Activated CD8-positive, alpha-beta T cell treated with anti-CD3 and anti-CD28 coated beads for 36 hours (primary cell): ENCODE measurements at regions not wholly inside any gene's neighbourhood (a gene's known extent, or its start where the extent isn't known, plus 50 kb on each side); places are given as distances from the start of the nearest gene placed in this dataset.
"Not testable (repeated sequence)": the region's sequence is repeated elsewhere in the genome, so short reads cannot be mapped to it uniquely, and the experiment has no call there.

Experiments
- ATAC-seq: fragments of 200-7000 bp; cut with Tn5 transposase; one replicate; pipeline ENCODE4 v1.10.0; 2021; ENCODE audit warnings: mild to moderate bottlenecking, moderate library complexity
- CTCF ChIA-PET: fragments of 350-600 bp; sonication (Branson Sonifier 250); formaldehyde crosslinking; loops from one replicate; lab custom pipeline; 2021; ENCODE audit warnings: antibody characterized with exemption; lab: Charles Lee
- POLR2A ChIA-PET: fragments of 350-600 bp; sonication (Branson Sonifier 250); formaldehyde crosslinking; loops from one replicate; lab custom pipeline; 2021; ENCODE audit warnings: antibody characterized with exemption; lab: Charles Lee
- DNase-seq: peaks from one replicate; pipeline ENCODE4 v3.0.0-alpha.2; 2020
- H3K27ac Mint-ChIP-seq: one replicate; pipeline ENCODE4 v1.8.0; 2021; ENCODE audit warnings: mild to moderate bottlenecking, mixed read lengths
- H3K27me3 Mint-ChIP-seq: one replicate; pipeline ENCODE4 v1.8.0; 2021; ENCODE audit warnings: mixed read lengths
- H3K36me3 Mint-ChIP-seq: one replicate; pipeline ENCODE4 v1.8.0; 2021; ENCODE audit warnings: low read depth, mixed read lengths
- H3K4me1 Mint-ChIP-seq: one replicate; pipeline ENCODE4 v1.8.0; 2021; ENCODE audit warnings: low read depth, mixed read lengths
- H3K4me3 Mint-ChIP-seq: one replicate; pipeline ENCODE4 v1.8.0; 2021; ENCODE audit warnings: mild to moderate bottlenecking, moderate library complexity, mixed read lengths
- H3K9me3 Mint-ChIP-seq: one replicate; pipeline ENCODE4 v1.8.0; 2021; ENCODE audit warnings: mixed read lengths
- CTCF ChIP-seq: fragments of 200-600 bp; IDR thresholded peaks from one replicate; pipeline ENCODE4 v1.8.0; 2022; ENCODE audit warnings: antibody characterized with exemption, mild to moderate bottlenecking
- intact Hi-C: fragments of 100-400 bp; cut with micrococcal nuclease; formaldehyde crosslinking; loops from one replicate; pipeline ENCODE4 v1.10.0; 2022

GRCh38 chr5:125987677-125988255 lies 435.4 kb upstream of the GRAMD2B start:
- intact Hi-C loops = no loop called here
- H3K27me3 Mint-ChIP-seq = no peaks in the 10 kb centered on the region
- ChIA-PET CTCF (no interaction called here), POLR2A (no interaction called here)
- no peak for TF ChIP-seq CTCF
- no peaks in the 10 kb centered on the region for H3K4me1 Mint-ChIP-seq
- H3K36me3 Mint-ChIP-seq = no peaks in the 10 kb centered on the region
- no peak for DNase-seq
- H3K9me3 Mint-ChIP-seq = peaks cover 1% of the 10 kb centered on the region
- ATAC-seq = no peak
- H3K27ac Mint-ChIP-seq = no peak overlapping the region
- H3K4me3 Mint-ChIP-seq = no peak overlapping the region

- ChIA-PET CTCF (no interaction called here), POLR2A (no interaction called here)
- ATAC-seq (no peak), DNase-seq (no peak)
- no peak overlapping the region for H3K27ac Mint-ChIP-seq
- intact Hi-C loops = no loop called here
- no peaks in the 10 kb centered on the region for H3K4me1 Mint-ChIP-seq
- H3K4me3 Mint-ChIP-seq = no peak overlapping the region
- TF ChIP-seq CTCF = no peak
- H3K27me3 Mint-ChIP-seq = no peaks in the 10 kb centered on the region
- no peaks in the 10 kb centered on the region for H3K36me3 Mint-ChIP-seq
- peaks cover 3% of the 10 kb centered on the region for H3K9me3 Mint-ChIP-seq
These were observed 431.2 kb upstream of the GRAMD2B start for GRCh38 chr5:125992050-125992449.

- H3K4me3 Mint-ChIP-seq, H3K27ac Mint-ChIP-seq, H3K36me3 Mint-ChIP-seq, H3K9me3 Mint-ChIP-seq, ATAC-seq, CTCF ChIA-PET, intact Hi-C loops, DNase-seq, POLR2A ChIA-PET, H3K27me3 Mint-ChIP-seq, H3K4me1 Mint-ChIP-seq: not testable (repeated sequence)
These were observed 423.8 kb upstream of the GRAMD2B start for GRCh38 chr5:125999271-126000030.

- Mint-ChIP-seq H3K9me3 (peaks cover 7% of the 10 kb centered on the region), H3K36me3 (no peaks in the 10 kb centered on the region), H3K4me3 (no peak overlapping the region), H3K4me1 (no peaks in the 10 kb centered on the region), H3K27ac (no peak overlapping the region), H3K27me3 (no peaks in the 10 kb centered on the region)
- ATAC-seq = no peak
- POLR2A ChIA-PET = no interaction called here
- CTCF ChIA-PET = no interaction called here
- TF ChIP-seq CTCF = no peak
- intact Hi-C loops = no loop called here
- no peak for DNase-seq
These were observed 422.7 kb upstream of the GRAMD2B start for GRCh38 chr5:126000507-126000906.

- H3K27ac Mint-ChIP-seq = no peak overlapping the region
- CTCF ChIA-PET = no interaction called here
These were observed 420.8 kb upstream of the GRAMD2B start for GRCh38 chr5:126002222-126002897.

More at GRCh38 chr5:126002222-126002897, 420.8 kb upstream of the GRAMD2B start:
- POLR2A ChIA-PET = no interaction called here
- Mint-ChIP-seq H3K36me3 (no peaks in the 10 kb centered on the region), H3K9me3 (peaks cover 7% of the 10 kb centered on the region), H3K27me3 (no peaks in the 10 kb centered on the region), H3K4me3 (no peak overlapping the region), H3K4me1 (no peaks in the 10 kb centered on the region)
- TF ChIP-seq CTCF = no peak
- intact Hi-C loops = no loop called here
- DNase-seq = no peak
- ATAC-seq = no peak
